Liver (tissue), 3 donors: ENCODE measurements at regions not wholly inside any gene's neighbourhood (a gene's known extent, or its start where the extent isn't known, plus 50 kb on each side); places are given as distances from the start of the nearest gene placed in this dataset.

Source experiments
- CTCF ChIP-seq: fragments of 150-350 bp; IDR thresholded peaks from 2 replicates; pipeline ENCODE4 v1.5.1; 2017; ENCODE audit warnings: improper control_type of control experiment, low read depth, low read length; ENCODE audit not compliant: missing input control
- FOXA1 ChIP-seq: IDR thresholded peaks from 2 replicates; pipeline ENCODE4 v1.6.1; 2016; ENCODE audit warnings: antibody characterized with exemption
- RAD21 ChIP-seq, 2 donors: IDR thresholded peaks; 2 replicates each; pipeline ENCODE4 v1.6.1; 2016; ENCODE audit warnings: antibody characterized with exemption in 2 of 2, mild to moderate bottlenecking in 2 of 2
- REST ChIP-seq: IDR thresholded peaks from 2 replicates; pipeline ENCODE4 v1.6.1; 2016; ENCODE audit warnings: antibody characterized with exemption, mild to moderate bottlenecking
- RXRA ChIP-seq, 2 donors: IDR thresholded peaks; 2 replicates each; pipeline ENCODE4 v1.6.1; 2017 to 2018; ENCODE audit warnings: antibody characterized with exemption in 2 of 2, mild to moderate bottlenecking in 1 of 2
- YY1 ChIP-seq: IDR thresholded peaks from 2 replicates; pipeline ENCODE4 v1.6.1; 2016; ENCODE audit warnings: antibody characterized with exemption, mild to moderate bottlenecking
- donor health status: healthy.
- donor health status: healthy.

DNA sequence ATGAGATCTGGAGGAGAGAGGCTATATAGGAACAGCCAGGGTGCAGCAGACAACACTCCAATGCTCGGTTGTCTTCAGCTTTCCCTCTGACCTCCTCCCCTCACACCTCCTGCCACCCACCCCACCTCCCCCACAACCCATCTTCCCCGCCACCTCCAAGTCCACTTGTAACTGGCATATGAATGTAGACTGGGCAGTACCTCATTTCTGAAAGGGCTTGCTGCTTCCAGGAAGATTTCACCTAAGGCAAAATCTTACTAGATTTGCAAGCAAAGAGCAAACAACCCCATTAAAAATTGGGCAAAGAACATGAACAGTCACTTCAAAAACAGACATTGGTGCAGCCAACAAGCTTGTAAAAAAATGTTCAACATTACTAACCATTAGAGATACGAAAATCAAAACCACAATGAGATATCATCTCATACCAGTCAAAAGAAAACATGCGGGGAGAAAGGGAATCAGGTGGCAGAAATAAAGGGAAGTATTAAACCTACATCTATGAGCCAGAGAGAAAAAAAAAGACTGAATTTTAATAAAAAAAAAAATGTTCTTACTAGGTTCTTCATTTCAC lies 164.6 kb upstream of the C1GALT1 start:
- TF ChIP-seq CTCF (no peak), RXRA (IDR thresholded peaks at IDR 0.05) (no peak), RAD21 (IDR thresholded peaks at IDR 0.05) (no peak), YY1 (no peak), FOXA1 (no peak), REST (no peak)
